ENCODE measurements at regions not wholly inside any gene's neighbourhood (a gene's known extent, or its start where the extent isn't known, plus 50 kb on each side); places are given as distances from the start of the nearest gene placed in this dataset.

GRCh38 chr9:684941-685340, 156.6 kb upstream of the DMRT1 start:
- H3K4me1 ChIP-seq (ENCODE audit: control insufficient read depth in 1 of 2, insufficient read depth in 1 of 2, low read depth in 1 of 2, low read length in 1 of 2): peaks cover 0 to 3% of the 10 kb centered on the region in 2 experiments
- TF ChIP-seq CTCF (IDR thresholded peaks at IDR 0.05): no peak
- H3K36me3 ChIP-seq: no peaks in the 10 kb centered on the region
- H3K9me3 ChIP-seq: no peaks in the 10 kb centered on the region
- no peak overlapping the region for H3K4me3 ChIP-seq (ENCODE audit: low read depth in 1 of 2, low read length in 1 of 2)
- H3K27me3 ChIP-seq: no peaks in the 10 kb centered on the region
- no peak overlapping the region for H3K27ac ChIP-seq

- no peak overlapping the region for H3K4me3 ChIP-seq (ENCODE audit: low read depth in 1 of 2, low read length in 1 of 2)
- no peak for TF ChIP-seq CTCF (IDR thresholded peaks at IDR 0.05)
Observed at GRCh38 chr9:686321-686813, 155.1 kb upstream of the DMRT1 start.

GRCh38 chr9:687034-687785, 154.3 kb upstream of the DMRT1 start:
- no peak overlapping the region for H3K27ac ChIP-seq
- H3K4me3 ChIP-seq (ENCODE audit: low read depth in 1 of 2, low read length in 1 of 2): no peak overlapping the region
- H3K27me3 ChIP-seq: no peaks in the 10 kb centered on the region
- H3K4me1 ChIP-seq (ENCODE audit: control insufficient read depth in 1 of 2, insufficient read depth in 1 of 2, low read depth in 1 of 2, low read length in 1 of 2): peaks cover 0 to 3% of the 10 kb centered on the region in 2 experiments
- H3K9me3 ChIP-seq: no peaks in the 10 kb centered on the region
- no peaks in the 10 kb centered on the region for H3K36me3 ChIP-seq
- no peak for TF ChIP-seq CTCF (IDR thresholded peaks at IDR 0.05)

More at GRCh38 chr9:686321-686813, 155.1 kb upstream of the DMRT1 start:
- no peaks in the 10 kb centered on the region for H3K27me3 ChIP-seq
- H3K36me3 ChIP-seq: no peaks in the 10 kb centered on the region
- no peaks in the 10 kb centered on the region for H3K9me3 ChIP-seq
- no peak overlapping the region for H3K27ac ChIP-seq
- peaks cover 0 to 3% of the 10 kb centered on the region in 2 experiments for H3K4me1 ChIP-seq (ENCODE audit: control insufficient read depth in 1 of 2, insufficient read depth in 1 of 2, low read depth in 1 of 2, low read length in 1 of 2)

- no peak for TF ChIP-seq CTCF (IDR thresholded peaks at IDR 0.05)
- no peaks in the 10 kb centered on the region for H3K36me3 ChIP-seq
- no peaks in the 10 kb centered on the region for H3K9me3 ChIP-seq
- no peaks in the 10 kb centered on the region for H3K27me3 ChIP-seq
- no peak overlapping the region for H3K4me3 ChIP-seq (ENCODE audit: low read depth in 1 of 2, low read length in 1 of 2)
- peaks cover 0 to 3% of the 10 kb centered on the region in 2 experiments for H3K4me1 ChIP-seq (ENCODE audit: control insufficient read depth in 1 of 2, insufficient read depth in 1 of 2, low read depth in 1 of 2, low read length in 1 of 2)
- H3K27ac ChIP-seq: no peak overlapping the region
Observed at GRCh38 chr9:687994-688393, 153.5 kb upstream of the DMRT1 start.

GRCh38 chr9:690517-691111, 150.9 kb upstream of the DMRT1 start:
- Histone ChIP-seq H3K4me1 (ENCODE audit: control insufficient read depth in 1 of 2, insufficient read depth in 1 of 2, low read depth in 1 of 2, low read length in 1 of 2) (peaks cover 0 to 3% of the 10 kb centered on the region in 2 experiments), H3K27ac (no peak overlapping the region), H3K36me3 (no peaks in the 10 kb centered on the region), H3K9me3 (no peaks in the 10 kb centered on the region), H3K27me3 (no peaks in the 10 kb centered on the region), H3K4me3 (ENCODE audit: low read depth in 1 of 2, low read length in 1 of 2) (no peak overlapping the region)
- TF ChIP-seq CTCF (IDR thresholded peaks at IDR 0.05): no peak
